GM21423 (cell line): ENCODE measurements at regions not wholly inside any gene's neighbourhood (a gene's known extent, or its start where the extent isn't known, plus 50 kb on each side); places are given as distances from the start of the nearest gene placed in this dataset.
"Not testable (repeated sequence)": the region's sequence is repeated elsewhere in the genome, so short reads cannot be mapped to it uniquely, and the experiment has no call there.

Experiments used
- ATAC-seq: cut with Tn5 transposase; IDR thresholded peaks from one replicate; pipeline ENCODE4 v1.9.1; 2021; ENCODE audit warnings: mild to moderate bottlenecking, moderate library complexity; ENCODE audit not compliant: unreplicated experiment

DNA sequence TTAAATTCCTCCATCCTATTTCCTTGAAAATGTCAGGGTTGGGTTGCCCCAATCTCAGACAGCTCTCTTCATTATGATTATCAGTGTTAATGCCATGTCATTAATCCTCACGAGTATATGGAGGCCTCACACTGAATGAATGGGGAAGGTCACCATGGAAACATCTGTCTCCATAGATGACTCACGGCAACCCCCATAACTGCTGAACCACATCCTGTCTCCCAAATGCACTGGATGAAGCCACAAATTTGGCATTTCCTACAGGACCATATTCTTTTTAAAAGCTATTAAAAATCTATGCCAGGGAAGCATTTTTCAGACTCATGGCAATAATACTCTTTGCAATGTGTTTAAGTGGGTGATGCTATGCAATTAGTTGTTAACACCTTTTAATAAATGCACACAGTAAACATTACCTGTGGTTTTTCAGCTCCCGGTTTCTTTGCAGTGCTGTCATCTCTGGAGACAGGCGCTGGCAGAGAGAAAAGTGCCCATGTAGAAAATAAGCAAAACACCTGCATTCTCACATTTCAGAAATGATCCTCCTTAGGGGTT, 80.1 kb upstream of the PTPRK start:
- ATAC-seq, result peak; percentile 55

DNA sequence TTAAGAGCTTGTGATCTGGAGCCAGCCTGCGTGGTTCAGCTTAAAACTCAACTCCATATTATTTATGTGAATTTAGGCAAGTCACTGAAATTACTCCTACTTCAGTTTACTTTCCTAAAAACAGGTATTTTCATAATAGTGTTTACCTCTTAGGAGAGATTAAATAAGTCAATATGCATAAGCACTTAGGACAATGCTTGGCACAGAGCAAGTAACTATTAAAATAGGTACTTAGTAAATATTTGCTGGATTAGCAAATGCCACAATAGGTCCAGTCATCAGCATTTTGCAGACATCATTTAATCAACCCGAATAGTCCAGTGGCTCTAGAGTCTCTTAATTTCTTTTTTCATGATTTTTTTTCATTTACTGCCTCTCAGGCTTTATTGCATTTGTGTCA, 78.6 kb upstream of the PTPRK start:
- ATAC-seq, result no peak

DNA sequence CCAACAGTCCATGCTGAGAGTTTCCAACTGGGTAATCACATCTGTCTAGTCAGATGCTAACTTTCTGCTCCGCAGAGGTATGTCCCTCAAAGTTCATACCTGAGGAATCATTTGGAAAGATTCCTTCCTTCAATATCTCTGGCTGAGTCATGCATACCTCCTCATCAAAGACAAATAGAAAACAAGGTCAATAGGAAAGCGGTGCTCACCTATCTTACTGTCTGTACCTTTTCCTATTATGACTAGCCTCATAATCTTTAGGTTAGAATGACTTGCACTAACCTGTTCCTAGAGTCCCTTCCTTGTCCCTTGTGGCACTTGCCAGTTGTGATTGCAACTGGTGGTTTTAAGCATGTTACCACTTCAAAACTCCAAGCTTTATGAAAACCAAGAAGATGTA, 78.2 kb upstream of the PTPRK start:
- ATAC-seq, result peak; percentile 33

DNA sequence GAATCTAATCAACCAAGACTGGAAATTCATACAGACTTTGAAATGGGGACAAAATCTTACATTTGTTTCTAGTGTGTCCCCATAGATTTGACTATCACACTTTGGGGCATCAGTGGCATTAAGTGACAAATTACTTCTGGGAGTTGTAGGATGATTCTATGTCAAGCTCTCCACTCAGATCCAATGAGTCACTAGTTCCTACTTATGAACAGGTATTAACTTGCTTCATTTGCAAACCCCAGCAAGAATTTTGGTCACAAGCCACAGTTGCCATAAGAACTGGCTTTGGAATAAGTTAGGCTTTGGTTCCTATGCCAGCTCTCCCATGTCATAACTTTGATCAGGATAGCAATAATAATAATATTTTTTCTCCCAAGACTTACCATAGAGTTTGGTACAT, 77.6 kb upstream of the PTPRK start:
- ATAC-seq, result no peak

- no peak for ATAC-seq
Observed at GRCh38 chr6:128597004-128597403, 76.6 kb upstream of the PTPRK start.

GRCh38 chr6:128595544-128595943, 75.1 kb upstream of the PTPRK start:
- no peak for ATAC-seq

GRCh38 chr6:128586095-128586494, 65.7 kb upstream of the PTPRK start:
- ATAC-seq, result no peak

DNA sequence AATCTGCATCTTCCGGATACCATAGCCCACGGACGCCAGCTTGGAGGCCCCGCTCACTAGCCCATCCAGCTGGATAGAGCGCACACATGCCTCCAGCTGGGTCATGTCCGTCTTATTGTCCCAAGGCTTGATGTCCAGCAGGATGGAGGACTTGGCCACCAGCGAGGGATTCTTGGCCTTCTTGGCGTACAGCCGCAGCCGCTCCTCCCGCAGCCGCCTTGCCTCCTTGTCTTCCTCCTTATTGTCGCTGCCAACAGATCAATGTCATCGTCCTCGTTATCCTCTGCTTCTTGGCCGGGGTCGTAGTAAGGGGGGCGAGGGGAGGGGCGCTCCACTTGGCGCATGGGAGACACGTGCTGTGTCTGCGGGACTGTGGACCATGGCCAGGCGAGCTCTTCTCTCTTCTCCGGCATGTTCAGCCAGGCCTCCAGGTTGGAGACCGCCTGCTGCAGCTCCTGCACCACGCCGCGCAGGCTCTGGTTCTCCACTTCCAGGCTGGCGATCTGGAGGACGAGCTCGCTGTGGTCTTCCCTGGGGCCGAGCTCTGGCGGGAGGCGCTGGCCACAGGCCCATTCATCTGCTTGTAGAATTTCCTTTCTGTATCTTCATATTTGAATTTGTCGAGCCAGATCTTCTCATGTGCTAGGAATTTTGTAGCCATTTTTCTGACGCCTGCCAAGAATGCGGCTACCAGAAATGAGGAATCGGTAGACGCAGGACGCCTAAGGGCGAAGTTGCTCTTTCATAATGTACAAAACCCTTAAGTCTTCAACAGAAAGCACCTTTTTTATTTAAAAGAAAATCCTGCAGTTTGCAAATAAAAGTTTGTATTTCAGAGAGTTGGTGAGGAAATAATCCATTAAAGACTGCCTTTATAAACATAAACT, 60.1 kb upstream of the PTPRK start:
- no peak for ATAC-seq

DNA sequence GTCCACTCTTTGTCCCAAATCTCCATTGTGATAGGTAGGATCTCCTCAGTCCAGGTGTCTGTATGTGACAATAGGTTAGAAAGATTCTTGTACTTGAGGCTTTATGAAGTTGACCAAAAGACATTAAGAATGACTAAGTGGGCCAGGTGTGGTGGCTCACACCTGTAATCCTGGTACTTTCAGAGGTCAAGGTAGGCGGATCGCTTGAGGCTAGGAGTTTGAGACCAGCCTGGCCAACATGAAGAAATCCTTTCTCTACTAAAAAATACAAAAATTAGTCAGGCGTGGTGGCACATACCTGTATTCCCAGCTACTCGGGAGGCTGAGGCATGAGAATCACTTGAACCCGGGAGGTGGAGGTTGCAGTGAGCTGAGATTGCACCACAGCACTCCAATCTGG, 54.9 kb upstream of the PTPRK start:
- not testable (repeated sequence) for ATAC-seq

GRCh38 chr6:128574402-128574801, 54.0 kb upstream of the PTPRK start:
- no peak for ATAC-seq

- ATAC-seq, result no peak
Observed at GRCh38 chr6:128573036-128573435, 52.6 kb upstream of the PTPRK start.

GRCh38 chr6:128572294-128572693, 51.9 kb upstream of the PTPRK start:
- no peak for ATAC-seq

DNA sequence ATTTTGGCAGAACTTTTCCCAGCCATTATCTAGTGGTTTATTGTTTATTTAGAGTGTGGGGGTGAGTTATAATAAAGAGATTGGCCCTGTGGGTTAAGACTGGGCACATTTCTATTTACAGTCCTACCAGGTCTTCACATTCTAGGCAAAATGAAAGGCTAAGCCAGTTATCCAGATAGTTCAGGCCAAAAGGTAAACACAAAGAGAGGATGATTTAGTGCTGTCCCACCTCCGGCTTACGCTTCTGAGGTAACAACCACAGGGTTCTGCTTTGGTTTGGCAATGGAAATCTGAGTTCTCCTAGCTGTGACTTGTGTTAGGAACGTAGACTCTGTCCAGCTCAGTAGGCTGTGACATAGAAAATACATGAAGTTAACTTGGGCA, 50.3 kb upstream of the PTPRK start:
- ATAC-seq, result no peak

DNA sequence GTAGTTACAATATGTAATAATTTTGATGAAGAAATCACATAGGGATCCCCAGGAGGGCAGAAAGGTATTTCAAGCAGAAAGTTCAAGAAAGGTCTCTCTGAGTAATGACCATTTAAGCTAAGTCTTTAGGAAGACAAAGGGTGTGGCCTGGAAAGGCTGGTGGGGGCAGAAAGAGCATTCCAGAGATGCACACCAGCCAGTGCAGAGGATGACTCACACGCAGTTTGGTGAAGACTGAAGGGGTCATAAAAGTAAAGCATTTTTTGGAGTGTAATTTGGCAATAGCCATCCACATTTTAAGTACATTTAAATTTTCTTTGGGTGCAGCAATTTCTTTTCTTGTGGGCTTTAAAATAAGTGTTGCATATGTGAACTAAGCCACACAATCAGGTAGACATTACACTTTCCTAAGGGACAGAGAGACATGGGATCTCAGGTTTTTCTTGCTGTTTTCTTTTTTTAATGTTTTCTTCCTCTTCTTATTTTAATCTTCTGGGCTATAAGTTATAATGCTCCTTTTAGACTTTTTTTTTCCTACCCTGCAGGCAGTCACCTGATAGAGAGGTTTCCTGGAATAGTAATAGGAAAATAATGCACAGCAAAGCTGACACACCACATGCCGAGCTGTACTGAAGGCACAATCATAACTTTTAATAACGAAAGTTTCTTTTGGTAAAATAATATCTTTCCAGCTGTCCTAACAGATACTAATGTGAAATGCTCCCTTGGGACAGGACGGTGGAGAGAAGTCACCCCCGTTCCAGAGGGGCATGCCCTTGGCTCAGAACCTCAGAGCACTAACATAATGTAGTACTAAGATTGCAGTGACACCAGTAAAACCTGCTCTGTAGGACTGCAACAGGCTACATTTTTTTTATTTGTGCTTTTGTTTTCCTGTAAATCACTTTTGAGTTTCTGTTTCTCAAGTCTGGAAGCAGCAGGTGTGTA, 49.6 kb upstream of the PTPRK start:
- no peak for ATAC-seq
